Liver (tissue), 8 donors: ENCODE measurements at regions not wholly inside any gene's neighbourhood (a gene's known extent, or its start where the extent isn't known, plus 50 kb on each side); places are given as distances from the start of the nearest gene placed in this dataset.

Experiments
- DNase-seq: peaks from one replicate; pipeline ENCODE4 v3.0.0-alpha.2; 2017; ENCODE audit warnings: low spot score
- H3K27ac ChIP-seq, 2 donors: one replicate each; pipeline ENCODE4 v1.7.0; 2013; ENCODE audit warnings: inconsistent platforms in 2 of 2, low read length in 2 of 2, control low read depth in 1 of 2, low read depth in 1 of 2, mild to moderate bottlenecking in 1 of 2
- H3K27me3 ChIP-seq, 4 donors: one replicate each; pipeline versions ENCODE4 v1.6.1 to v1.7.0; 2013; ENCODE audit warnings: low read length in 3 of 4, inconsistent platforms in 1 of 4, mild to moderate bottlenecking in 1 of 4, moderate library complexity in 1 of 4; ENCODE audit not compliant: control insufficient read depth in 4 of 4, insufficient read depth in 4 of 4
- H3K36me3 ChIP-seq, 4 donors: one replicate each; pipeline versions ENCODE4 v1.6.1 to v1.7.0; 2013; ENCODE audit warnings: low read length in 3 of 4, mild to moderate bottlenecking in 3 of 4, low read depth in 1 of 4, moderate library complexity in 1 of 4; ENCODE audit not compliant: control insufficient read depth in 4 of 4, insufficient read depth in 3 of 4
- H3K4me1 ChIP-seq, 4 donors: one replicate each; pipeline versions ENCODE4 v1.6.1 to v1.7.0; 2013; ENCODE audit warnings: low read length in 3 of 4, mild to moderate bottlenecking in 3 of 4, moderate library complexity in 1 of 4; ENCODE audit not compliant: control insufficient read depth in 4 of 4, insufficient read depth in 4 of 4
- H3K4me3 ChIP-seq, 3 donors: one replicate each; pipeline versions ENCODE4 v1.6.1 to v1.7.0; 2013; ENCODE audit warnings: low read length in 3 of 3, control low read depth in 1 of 3, low read depth in 1 of 3, mild to moderate bottlenecking in 1 of 3
- H3K9ac ChIP-seq, 2 donors: one replicate each; pipeline ENCODE4 v1.7.0; 2013; ENCODE audit warnings: low read length in 2 of 2, mild to moderate bottlenecking in 2 of 2, moderate library complexity in 2 of 2, control low read depth in 1 of 2, low read depth in 1 of 2
- H3K9me3 ChIP-seq, 4 donors: one replicate each; pipeline versions ENCODE4 v1.6.1 to v1.7.0; 2013; ENCODE audit warnings: low read length in 3 of 4; ENCODE audit not compliant: control insufficient read depth in 4 of 4
- EGR1 ChIP-seq, 2 donors: IDR thresholded peaks; 2 replicates each; pipeline ENCODE4 v1.6.1; 2016 to 2018; ENCODE audit warnings: antibody characterized with exemption in 2 of 2, low read depth in 2 of 2
- FOXA1 ChIP-seq: IDR thresholded peaks from 2 replicates; pipeline ENCODE4 v1.6.1; 2016; ENCODE audit warnings: antibody characterized with exemption
- FOXA2 ChIP-seq: IDR thresholded peaks from 2 replicates; pipeline ENCODE4 v1.6.1; 2016; ENCODE audit warnings: antibody characterized with exemption
- GABPA ChIP-seq, 2 donors: IDR thresholded peaks in 1 of 2; conservative IDR thresholded peaks in 1 of 2; 2 replicates each; pipeline ENCODE4 v1.6.1; 2016; ENCODE audit warnings: antibody characterized with exemption in 2 of 2, mild to moderate bottlenecking in 1 of 2, moderate library complexity in 1 of 2
- HNF4A ChIP-seq, 2 donors: conservative IDR thresholded peaks; 2 replicates each; pipeline ENCODE4 v1.6.1; 2016; ENCODE audit warnings: antibody characterized with exemption in 2 of 2, mild to moderate bottlenecking in 2 of 2
- HNF4G ChIP-seq: IDR thresholded peaks from 2 replicates; pipeline ENCODE4 v1.6.1; 2016; ENCODE audit warnings: antibody characterized with exemption
- JUND ChIP-seq, 2 donors: IDR thresholded peaks; 2 replicates each; pipeline ENCODE4 v1.6.1; 2016; ENCODE audit warnings: antibody characterized with exemption in 2 of 2
- NR2F2 ChIP-seq: IDR thresholded peaks from 2 replicates; pipeline ENCODE4 v1.6.1; 2016; ENCODE audit warnings: antibody characterized with exemption
- RAD21 ChIP-seq, 2 donors: IDR thresholded peaks; 2 replicates each; pipeline ENCODE4 v1.6.1; 2016; ENCODE audit warnings: antibody characterized with exemption in 2 of 2, mild to moderate bottlenecking in 2 of 2
- RXRA ChIP-seq, 2 donors: IDR thresholded peaks; 2 replicates each; pipeline ENCODE4 v1.6.1; 2017 to 2018; ENCODE audit warnings: antibody characterized with exemption in 2 of 2, mild to moderate bottlenecking in 1 of 2
- SP1 ChIP-seq: IDR thresholded peaks from 2 replicates; pipeline ENCODE4 v1.6.1; 2018; ENCODE audit warnings: antibody characterized with exemption, mild to moderate bottlenecking
- TAF1 ChIP-seq: conservative IDR thresholded peaks from 2 replicates; pipeline ENCODE4 v1.6.1; 2016; ENCODE audit warnings: antibody characterized with exemption, mild to moderate bottlenecking
- YY1 ChIP-seq: IDR thresholded peaks from 2 replicates; pipeline ENCODE4 v1.6.1; 2016; ENCODE audit warnings: antibody characterized with exemption, mild to moderate bottlenecking
- WGBS: extraction: QIAGEN DNeasy Blood & Tissue Kit; methylation state at CpG from one replicate; pipeline ENCODE4 v1.1.7; 2013; 5-methylcytosine and 5-hydroxymethylcytosine counted together
- TF ChIP-seq, protein P1 (sequence below): fragments of 150-350 bp; IDR thresholded peaks from 2 replicates; pipeline ENCODE4 v1.5.1; 2017; ENCODE audit warnings: improper control_type of control experiment, low read depth, low read length; ENCODE audit not compliant: missing input control
- TF ChIP-seq, protein P2 (sequence below): IDR thresholded peaks from 2 replicates; pipeline ENCODE4 v1.6.1; 2016; ENCODE audit warnings: antibody characterized with exemption, mild to moderate bottlenecking
- TF ChIP-seq, protein P3 (sequence below): IDR thresholded peaks from 2 replicates; pipeline ENCODE4 v1.6.1; 2016; ENCODE audit warnings: antibody characterized with exemption
- TF ChIP-seq, protein P4 (sequence below): IDR thresholded peaks from 2 replicates; pipeline ENCODE4 v1.6.1; 2016; ENCODE audit warnings: antibody characterized with exemption
- TF ChIP-seq, protein P5 (sequence below): IDR thresholded peaks from 2 replicates; pipeline ENCODE4 v1.6.1; 2016; ENCODE audit warnings: antibody characterized with exemption
- donor health status: healthy.
- donor health status: healthy.
- donor health status: healthy.
- donor health status: healthy.
- donor health status: healthy.

DNA sequence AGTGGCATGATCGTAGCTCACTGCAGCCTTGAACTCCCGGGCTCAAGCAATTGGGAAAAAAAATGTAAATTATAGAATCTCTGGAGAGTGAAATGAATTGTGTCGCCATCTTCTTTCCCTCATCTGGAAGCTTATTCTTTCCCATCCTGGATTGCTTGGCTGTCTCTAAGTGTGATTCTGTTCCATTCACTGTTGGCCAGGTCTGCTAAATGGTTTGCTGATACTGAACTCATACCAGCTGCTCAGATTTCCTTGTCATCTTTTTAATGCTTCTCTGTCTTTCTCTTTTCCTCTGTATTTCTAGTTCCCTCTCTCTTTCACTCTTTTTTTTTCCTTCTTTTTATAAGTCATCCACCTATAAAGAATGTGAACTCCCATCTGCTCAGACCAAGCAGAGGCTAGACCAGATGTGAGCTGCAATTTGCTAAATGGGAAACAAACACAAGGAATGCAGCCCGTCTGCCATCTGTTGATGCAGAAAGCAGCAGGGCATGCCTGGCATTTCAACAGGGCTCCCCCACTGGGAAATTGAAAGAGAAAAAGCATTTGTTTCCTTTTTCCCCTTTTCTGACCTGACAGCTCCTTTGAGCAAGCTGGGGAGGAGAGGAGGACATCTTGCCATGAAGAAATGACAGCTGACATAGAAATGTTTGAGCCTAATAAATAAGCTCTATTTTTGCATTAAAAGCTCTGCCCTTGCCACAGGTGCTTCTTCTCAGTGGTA lies 1823.6 kb upstream of the FLRT2 start (continued):
- TF ChIP-seq, protein P1, sequence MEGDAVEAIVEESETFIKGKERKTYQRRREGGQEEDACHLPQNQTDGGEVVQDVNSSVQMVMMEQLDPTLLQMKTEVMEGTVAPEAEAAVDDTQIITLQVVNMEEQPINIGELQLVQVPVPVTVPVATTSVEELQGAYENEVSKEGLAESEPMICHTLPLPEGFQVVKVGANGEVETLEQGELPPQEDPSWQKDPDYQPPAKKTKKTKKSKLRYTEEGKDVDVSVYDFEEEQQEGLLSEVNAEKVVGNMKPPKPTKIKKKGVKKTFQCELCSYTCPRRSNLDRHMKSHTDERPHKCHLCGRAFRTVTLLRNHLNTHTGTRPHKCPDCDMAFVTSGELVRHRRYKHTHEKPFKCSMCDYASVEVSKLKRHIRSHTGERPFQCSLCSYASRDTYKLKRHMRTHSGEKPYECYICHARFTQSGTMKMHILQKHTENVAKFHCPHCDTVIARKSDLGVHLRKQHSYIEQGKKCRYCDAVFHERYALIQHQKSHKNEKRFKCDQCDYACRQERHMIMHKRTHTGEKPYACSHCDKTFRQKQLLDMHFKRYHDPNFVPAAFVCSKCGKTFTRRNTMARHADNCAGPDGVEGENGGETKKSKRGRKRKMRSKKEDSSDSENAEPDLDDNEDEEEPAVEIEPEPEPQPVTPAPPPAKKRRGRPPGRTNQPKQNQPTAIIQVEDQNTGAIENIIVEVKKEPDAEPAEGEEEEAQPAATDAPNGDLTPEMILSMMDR = no peak
- no peak for TF ChIP-seq HNF4A (conservative IDR thresholded peaks at IDR 0.05)
- TF ChIP-seq RAD21 (IDR thresholded peaks at IDR 0.05) = no peak
- TF ChIP-seq SP1 = no peak
- TF ChIP-seq TAF1 = no peak

DNA sequence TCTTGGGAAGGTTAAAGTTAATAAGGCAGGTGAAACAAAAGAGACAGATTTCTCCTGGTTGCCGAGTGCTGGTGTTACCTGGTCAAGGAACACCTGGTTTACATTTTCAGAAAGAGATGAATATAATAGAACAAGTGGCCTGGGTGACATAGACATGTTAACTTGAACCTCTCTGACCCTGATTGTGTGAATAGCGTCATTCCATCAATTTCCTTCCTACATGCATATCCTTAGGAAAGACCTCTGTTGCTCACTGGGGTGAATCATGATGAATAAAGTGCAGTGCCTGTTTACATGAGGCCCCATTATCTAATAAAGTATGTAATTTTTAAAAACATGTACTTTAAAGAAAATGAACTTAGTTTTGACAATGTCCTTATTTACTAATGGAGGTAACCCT lies 1822.9 kb upstream of the FLRT2 start:
- DNase-seq = no peak
- TF ChIP-seq GABPA (IDR thresholded peaks at IDR 0.05 in 1 of 2, conservative IDR thresholded peaks at IDR 0.05 in 1 of 2) (no peak), YY1 (no peak), HNF4G (no peak), RAD21 (IDR thresholded peaks at IDR 0.05) (no peak), JUND (IDR thresholded peaks at IDR 0.05) (no peak), HNF4A (conservative IDR thresholded peaks at IDR 0.05) (no peak), RXRA (IDR thresholded peaks at IDR 0.05) (no peak), FOXA2 (no peak), EGR1 (IDR thresholded peaks at IDR 0.05; ENCODE audit: low read depth in 2 of 2) (no peak), TAF1 (no peak), NR2F2 (no peak), SP1 (no peak), FOXA1 (no peak)
- TF ChIP-seq, protein P2, sequence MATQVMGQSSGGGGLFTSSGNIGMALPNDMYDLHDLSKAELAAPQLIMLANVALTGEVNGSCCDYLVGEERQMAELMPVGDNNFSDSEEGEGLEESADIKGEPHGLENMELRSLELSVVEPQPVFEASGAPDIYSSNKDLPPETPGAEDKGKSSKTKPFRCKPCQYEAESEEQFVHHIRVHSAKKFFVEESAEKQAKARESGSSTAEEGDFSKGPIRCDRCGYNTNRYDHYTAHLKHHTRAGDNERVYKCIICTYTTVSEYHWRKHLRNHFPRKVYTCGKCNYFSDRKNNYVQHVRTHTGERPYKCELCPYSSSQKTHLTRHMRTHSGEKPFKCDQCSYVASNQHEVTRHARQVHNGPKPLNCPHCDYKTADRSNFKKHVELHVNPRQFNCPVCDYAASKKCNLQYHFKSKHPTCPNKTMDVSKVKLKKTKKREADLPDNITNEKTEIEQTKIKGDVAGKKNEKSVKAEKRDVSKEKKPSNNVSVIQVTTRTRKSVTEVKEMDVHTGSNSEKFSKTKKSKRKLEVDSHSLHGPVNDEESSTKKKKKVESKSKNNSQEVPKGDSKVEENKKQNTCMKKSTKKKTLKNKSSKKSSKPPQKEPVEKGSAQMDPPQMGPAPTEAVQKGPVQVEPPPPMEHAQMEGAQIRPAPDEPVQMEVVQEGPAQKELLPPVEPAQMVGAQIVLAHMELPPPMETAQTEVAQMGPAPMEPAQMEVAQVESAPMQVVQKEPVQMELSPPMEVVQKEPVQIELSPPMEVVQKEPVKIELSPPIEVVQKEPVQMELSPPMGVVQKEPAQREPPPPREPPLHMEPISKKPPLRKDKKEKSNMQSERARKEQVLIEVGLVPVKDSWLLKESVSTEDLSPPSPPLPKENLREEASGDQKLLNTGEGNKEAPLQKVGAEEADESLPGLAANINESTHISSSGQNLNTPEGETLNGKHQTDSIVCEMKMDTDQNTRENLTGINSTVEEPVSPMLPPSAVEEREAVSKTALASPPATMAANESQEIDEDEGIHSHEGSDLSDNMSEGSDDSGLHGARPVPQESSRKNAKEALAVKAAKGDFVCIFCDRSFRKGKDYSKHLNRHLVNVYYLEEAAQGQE = no peak
- TF ChIP-seq, protein P1 = no peak
- TF ChIP-seq, protein P3, sequence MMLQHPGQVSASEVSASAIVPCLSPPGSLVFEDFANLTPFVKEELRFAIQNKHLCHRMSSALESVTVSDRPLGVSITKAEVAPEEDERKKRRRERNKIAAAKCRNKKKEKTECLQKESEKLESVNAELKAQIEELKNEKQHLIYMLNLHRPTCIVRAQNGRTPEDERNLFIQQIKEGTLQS = no peak
- TF ChIP-seq, protein P4, sequence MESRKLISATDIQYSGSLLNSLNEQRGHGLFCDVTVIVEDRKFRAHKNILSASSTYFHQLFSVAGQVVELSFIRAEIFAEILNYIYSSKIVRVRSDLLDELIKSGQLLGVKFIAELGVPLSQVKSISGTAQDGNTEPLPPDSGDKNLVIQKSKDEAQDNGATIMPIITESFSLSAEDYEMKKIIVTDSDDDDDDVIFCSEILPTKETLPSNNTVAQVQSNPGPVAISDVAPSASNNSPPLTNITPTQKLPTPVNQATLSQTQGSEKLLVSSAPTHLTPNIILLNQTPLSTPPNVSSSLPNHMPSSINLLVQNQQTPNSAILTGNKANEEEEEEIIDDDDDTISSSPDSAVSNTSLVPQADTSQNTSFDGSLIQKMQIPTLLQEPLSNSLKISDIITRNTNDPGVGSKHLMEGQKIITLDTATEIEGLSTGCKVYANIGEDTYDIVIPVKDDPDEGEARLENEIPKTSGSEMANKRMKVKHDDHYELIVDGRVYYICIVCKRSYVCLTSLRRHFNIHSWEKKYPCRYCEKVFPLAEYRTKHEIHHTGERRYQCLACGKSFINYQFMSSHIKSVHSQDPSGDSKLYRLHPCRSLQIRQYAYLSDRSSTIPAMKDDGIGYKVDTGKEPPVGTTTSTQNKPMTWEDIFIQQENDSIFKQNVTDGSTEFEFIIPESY = no peak
- TF ChIP-seq, protein P5, sequence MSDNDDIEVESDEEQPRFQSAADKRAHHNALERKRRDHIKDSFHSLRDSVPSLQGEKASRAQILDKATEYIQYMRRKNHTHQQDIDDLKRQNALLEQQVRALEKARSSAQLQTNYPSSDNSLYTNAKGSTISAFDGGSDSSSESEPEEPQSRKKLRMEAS = no peak
- WGBS = 65% methylated on average over 2 of the region's 2 CpGs

More for the DNA sequence above, 1822.9 kb upstream of the FLRT2 start:
- no peak overlapping the region for H3K4me3 ChIP-seq
- no peak overlapping the region for H3K9ac ChIP-seq
- H3K36me3 ChIP-seq = no peaks in the 10 kb centered on the region
- no peaks in the 10 kb centered on the region for H3K27me3 ChIP-seq
- no peaks in the 10 kb centered on the region for H3K4me1 ChIP-seq
- H3K9me3 ChIP-seq = no peaks in the 10 kb centered on the region
- H3K27ac ChIP-seq = no peak overlapping the region
